Nucleus accumbens (tissue), 56 donors: ENCODE measurements at regions not wholly inside any gene's neighbourhood (a gene's known extent, or its start where the extent isn't known, plus 50 kb on each side); places are given as distances from the start of the nearest gene placed in this dataset.
A peak's percentile ranks its signal among the peaks of the same experiment; 100 is the strongest.
"Not testable (repeated sequence)": the region's sequence is repeated elsewhere in the genome, so short reads cannot be mapped to it uniquely, and the experiment has no call there.

Experiments
- DNase-seq, 56 donors: peaks; one replicate each; lab custom pipeline; 2025; lab: John Stamatoyannopoulos, UW

- not testable (repeated sequence) for DNase-seq
Observed at GRCh38 chr4:33130662-33131061, 2410.5 kb downstream of the PCDH7 start.

- DNase-seq = no peak
Observed at GRCh38 chr4:33133723-33134122, 2413.6 kb downstream of the PCDH7 start.

GRCh38 chr4:33134366-33134765, 2414.2 kb downstream of the PCDH7 start:
- peak in 26 of 56 donors; percentile 0 to 75 (median 8) for DNase-seq

GRCh38 chr4:33149658-33150524, 2429.7 kb downstream of the PCDH7 start:
- DNase-seq = no peak

- DNase-seq = no peak
Observed at GRCh38 chr4:33150525-33150910, 2430.3 kb downstream of the PCDH7 start.

- no peak for DNase-seq
Observed at GRCh38 chr4:33160126-33160525, 2440.0 kb downstream of the PCDH7 start.

- DNase-seq = no peak
Observed at GRCh38 chr4:33161202-33161601, 2441.0 kb downstream of the PCDH7 start.

GRCh38 chr4:33162122-33162521, 2442.0 kb downstream of the PCDH7 start:
- DNase-seq = no peak

- DNase-seq = peak in 3 of 56 donors; percentile 3 to 7 (median 5)
Observed at GRCh38 chr4:33171873-33172525, 2451.8 kb downstream of the PCDH7 start.

GRCh38 chr4:33176566-33176965, 2456.4 kb downstream of the PCDH7 start:
- no peak for DNase-seq

GRCh38 chr4:33184657-33185290, 2464.6 kb downstream of the PCDH7 start:
- no peak for DNase-seq

GRCh38 chr4:33187035-33187434, 2466.9 kb downstream of the PCDH7 start:
- DNase-seq = no peak

- no peak for DNase-seq
Observed at GRCh38 chr4:33188733-33189132, 2468.6 kb downstream of the PCDH7 start.

- DNase-seq = no peak
Observed at GRCh38 chr4:33189169-33189568, 2469.0 kb downstream of the PCDH7 start.

GRCh38 chr4:33193109-33193508, 2472.9 kb downstream of the PCDH7 start:
- no peak for DNase-seq

GRCh38 chr4:33200377-33200776, 2480.2 kb downstream of the PCDH7 start:
- no peak for DNase-seq

- no peak for DNase-seq
Observed at GRCh38 chr4:33218238-33218637, 2498.1 kb downstream of the PCDH7 start.

- DNase-seq = no peak
Observed at GRCh38 chr4:33226133-33226532, 2506.0 kb downstream of the PCDH7 start.

- no peak for DNase-seq
Observed at GRCh38 chr4:33226783-33227182, 2506.6 kb downstream of the PCDH7 start.

GRCh38 chr4:33255094-33255493, 2534.9 kb downstream of the PCDH7 start:
- no peak for DNase-seq

GRCh38 chr4:33255507-33255906, 2535.3 kb downstream of the PCDH7 start:
- no peak for DNase-seq
